LNCAP (cell line): ENCODE measurements at regions not wholly inside any gene's neighbourhood (a gene's known extent, or its start where the extent isn't known, plus 50 kb on each side); places are given as distances from the start of the nearest gene placed in this dataset.

ENCODE experiments used
- CTCF ChIP-seq: fragments of 450-650 bp; IDR thresholded peaks from 2 replicates; pipeline ENCODE4 v1.5.1; 2017; ENCODE audit warnings: mild to moderate bottlenecking

DNA sequence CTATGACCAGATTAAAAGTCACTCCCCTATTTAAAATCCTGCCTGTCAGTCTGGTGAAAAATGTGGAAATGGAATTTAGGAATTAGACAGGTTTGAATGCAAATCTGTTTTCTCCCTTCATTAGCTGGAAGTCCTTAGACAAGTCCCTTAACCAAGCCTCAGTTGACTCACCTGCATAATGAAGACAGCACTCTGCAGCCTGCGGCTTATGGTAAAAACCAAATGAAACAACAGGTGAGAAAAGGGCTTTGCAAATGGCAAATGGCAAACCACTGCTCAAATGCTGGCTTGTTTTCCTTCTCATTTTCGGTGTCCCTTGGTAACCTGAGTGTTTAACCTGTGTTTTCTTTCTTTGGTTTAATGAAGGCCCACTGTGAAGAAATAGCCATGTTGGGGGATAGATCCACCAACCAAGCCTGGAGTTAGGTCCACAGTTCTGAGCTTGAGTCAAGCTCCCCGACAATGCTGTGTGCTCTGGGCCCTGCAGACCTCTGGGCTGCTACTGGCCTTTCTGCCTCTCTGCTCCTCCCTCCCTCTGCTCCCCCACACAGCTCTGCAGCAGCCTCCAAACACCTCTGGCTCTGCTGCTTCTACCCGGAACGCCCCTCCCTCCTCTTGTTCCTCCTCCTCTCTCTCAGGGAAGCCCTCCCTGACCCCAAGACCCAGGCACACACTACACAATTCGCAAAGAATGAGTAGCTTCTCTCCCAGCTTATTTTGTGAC, 641.8 kb downstream of the MATN1 start:
- TF ChIP-seq CTCF: no peak

DNA sequence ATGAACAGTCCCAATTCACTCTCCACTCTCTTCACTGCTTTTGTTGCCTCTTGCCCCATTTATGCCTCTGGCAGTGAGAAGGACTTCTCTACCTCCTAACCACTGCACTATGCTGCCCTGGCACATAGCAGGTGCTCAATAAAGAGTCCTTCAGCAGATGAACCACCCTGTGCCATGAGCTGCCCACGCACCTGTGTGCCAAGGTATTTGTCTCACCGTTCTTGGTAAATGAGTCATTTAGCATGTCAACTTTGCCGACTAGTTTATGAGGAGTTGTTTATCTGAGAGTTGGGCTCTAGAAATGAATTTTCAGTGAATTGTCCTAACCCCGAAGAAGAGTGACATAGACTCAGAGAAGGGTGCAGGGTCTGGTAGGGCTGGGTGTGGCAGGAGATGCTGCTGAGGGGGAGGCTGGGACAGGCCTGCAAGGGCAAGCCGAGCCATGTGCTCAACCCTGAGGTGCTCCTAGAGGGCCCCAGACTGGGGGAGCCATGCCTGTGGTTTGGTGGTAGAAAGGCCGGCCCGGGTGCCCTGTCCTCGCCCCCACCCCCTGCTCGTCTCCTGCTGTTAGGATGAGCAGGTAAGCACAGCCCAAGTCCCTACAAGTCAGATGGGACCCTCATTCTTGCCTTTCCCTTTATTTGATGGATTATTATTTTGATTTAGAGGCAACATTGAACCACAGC, 654.5 kb downstream of the MATN1 start:
- TF ChIP-seq CTCF: no peak

DNA sequence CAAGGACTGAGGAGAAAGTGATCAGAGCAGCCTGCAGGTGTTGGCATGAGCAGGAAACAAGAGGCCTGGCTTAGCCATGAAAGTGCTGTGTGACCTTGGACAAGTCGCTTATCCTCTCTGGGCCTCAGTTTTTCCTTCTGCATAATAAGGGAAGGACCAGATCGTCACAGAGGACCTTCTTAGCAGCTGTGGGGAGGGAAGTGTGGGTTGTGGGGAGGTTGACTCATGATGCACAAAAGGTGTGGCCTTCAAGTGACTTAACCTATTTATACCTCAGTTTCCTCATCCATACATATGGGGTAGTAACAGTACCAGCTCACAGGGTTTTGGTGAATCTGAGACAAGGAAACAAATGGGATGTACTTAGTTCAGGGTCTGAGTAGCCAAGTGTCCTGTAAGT, 658.8 kb downstream of the MATN1 start:
- no peak for TF ChIP-seq CTCF

DNA sequence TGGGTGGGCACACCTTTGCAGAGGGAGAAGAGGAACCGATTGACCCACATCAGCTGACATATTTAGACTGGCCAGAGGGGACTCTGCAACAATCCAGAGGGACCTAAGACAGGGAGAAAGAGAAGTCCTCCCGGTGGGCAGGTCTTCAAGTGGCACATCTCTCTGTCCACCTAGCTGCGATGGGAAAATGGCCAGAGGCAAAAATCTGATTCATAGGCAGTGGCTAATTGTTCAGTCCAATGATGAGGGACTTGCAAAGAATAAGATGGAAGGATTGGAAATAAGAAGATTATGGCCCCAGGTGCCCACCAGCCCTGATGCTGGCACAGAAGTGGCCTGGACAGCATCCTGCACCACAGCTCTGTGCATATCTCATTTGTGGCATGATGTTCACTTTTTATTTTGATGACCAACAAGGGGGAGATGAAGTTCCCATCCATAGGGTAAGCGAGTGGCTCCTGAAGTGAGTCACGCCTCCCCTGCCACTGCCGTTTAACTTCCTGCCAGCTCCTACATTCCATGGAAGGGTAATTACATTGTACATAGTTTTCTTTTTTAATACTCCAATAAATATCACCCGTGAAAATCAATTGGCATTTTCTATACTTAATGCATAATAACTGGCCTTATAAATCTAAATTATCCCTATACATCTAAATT, 659.6 kb downstream of the MATN1 start:
- TF ChIP-seq CTCF: no peak

- no peak for TF ChIP-seq CTCF
Measured at GRCh38 chr1:30061292-30062220, 661.8 kb downstream of the MATN1 start.

DNA sequence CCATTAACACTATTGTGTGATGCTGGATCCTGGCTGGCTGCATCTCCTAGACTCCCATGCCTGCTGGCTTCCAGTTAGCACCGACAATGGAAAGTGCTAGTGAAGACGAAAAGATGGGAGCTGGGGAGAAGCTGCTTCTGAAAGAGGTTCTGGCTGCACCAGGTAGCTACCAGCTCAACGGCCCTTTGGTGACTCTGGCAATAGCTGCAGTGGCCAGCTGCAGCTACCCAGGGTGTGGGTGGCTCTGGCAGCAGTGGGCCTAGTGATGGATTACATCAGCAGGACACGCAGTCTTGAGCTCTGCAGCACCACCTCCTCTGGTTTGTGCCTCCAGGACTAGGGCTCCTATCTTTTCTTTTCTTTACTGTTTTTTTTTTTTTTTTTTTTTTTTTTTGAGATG, 662.6 kb downstream of the MATN1 start:
- TF ChIP-seq CTCF: no peak

- no peak for TF ChIP-seq CTCF
Measured at GRCh38 chr1:30058970-30059369, 664.4 kb downstream of the MATN1 start.
